GM19455 (cell line): ENCODE measurements at regions not wholly inside any gene's neighbourhood (a gene's known extent, or its start where the extent isn't known, plus 50 kb on each side); places are given as distances from the start of the nearest gene placed in this dataset.
"Not testable (repeated sequence)": the region's sequence is repeated elsewhere in the genome, so short reads cannot be mapped to it uniquely, and the experiment has no call there.

ENCODE experiments used
- ATAC-seq: cut with Tn5 transposase; IDR thresholded peaks from one replicate; pipeline ENCODE4 v1.9.1; 2021; ENCODE audit not compliant: unreplicated experiment

GRCh38 chr7:68823996-68824780 is 774.1 kb upstream of the AUTS2 start:
- no peak for ATAC-seq

GRCh38 chr7:68828575-68828974 is 769.7 kb upstream of the AUTS2 start:
- no peak for ATAC-seq

GRCh38 chr7:68833422-68833821 is 764.9 kb upstream of the AUTS2 start:
- no peak for ATAC-seq

- no peak for ATAC-seq
Observed at GRCh38 chr7:68839014-68839413, 759.3 kb upstream of the AUTS2 start.

DNA sequence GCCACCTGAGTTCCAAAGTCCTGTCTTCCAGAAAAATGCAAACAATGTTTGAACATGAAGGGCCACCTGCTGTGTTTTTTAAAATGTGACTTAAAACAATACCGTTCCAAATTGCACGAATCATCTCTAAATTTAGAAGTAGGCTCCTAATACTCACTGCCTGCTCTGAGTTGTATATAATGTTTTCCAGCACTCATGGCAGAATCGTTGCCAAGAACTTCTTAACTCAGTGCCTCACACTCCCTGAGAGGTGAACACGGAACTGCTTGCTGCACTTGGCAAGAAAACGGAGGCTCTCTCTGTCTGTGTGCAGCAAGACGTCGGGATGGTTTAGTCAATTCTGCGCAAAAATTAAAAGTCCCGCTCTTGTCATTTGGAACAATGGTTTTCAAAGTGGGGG is 757.3 kb upstream of the AUTS2 start:
- ATAC-seq = no peak

DNA sequence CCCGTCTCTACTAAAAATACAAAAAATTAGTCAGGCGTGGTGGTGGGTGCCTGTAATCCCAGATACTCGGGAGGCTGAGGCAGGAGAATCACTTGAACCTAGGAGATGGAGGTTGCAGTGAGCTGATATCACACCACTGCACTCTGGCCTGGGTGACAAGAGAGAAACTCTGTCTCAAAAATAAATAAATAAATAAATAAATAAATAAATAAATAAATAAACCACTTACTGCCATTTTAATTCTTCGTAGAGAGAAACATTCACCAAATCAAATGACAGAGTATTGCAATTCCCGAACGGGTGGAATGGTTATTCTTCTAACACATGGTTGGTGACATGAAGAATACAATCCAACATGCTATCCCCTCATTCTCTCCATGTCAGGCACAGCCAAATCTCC is 754.3 kb upstream of the AUTS2 start:
- not testable (repeated sequence) for ATAC-seq

GRCh38 chr7:68846811-68847325 is 751.4 kb upstream of the AUTS2 start:
- no peak for ATAC-seq

DNA sequence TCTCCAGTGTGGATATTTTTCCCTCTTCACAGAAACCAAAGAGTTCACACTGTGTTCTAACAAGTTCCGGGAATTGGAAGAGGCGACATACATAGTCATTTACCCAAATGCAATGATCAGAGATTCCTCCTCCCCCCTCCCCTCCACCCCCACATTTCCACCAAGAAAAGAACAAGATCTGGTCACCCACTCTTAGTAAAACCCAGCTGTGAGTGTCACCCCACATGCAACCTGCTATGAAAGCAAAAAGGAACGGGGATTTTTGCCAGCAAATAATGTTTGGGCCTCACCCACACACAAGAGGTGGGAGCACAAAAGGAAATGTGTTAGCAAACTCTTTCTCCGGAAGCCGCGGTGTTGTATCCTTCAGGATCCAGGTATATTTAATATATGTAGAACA is 745.0 kb upstream of the AUTS2 start:
- no peak for ATAC-seq

- no peak for ATAC-seq
Observed at GRCh38 chr7:68857571-68857970, 740.7 kb upstream of the AUTS2 start.

GRCh38 chr7:68858497-68858896 is 739.8 kb upstream of the AUTS2 start:
- no peak for ATAC-seq

- ATAC-seq = no peak
Observed at GRCh38 chr7:68861171-68861570, 737.1 kb upstream of the AUTS2 start.

DNA sequence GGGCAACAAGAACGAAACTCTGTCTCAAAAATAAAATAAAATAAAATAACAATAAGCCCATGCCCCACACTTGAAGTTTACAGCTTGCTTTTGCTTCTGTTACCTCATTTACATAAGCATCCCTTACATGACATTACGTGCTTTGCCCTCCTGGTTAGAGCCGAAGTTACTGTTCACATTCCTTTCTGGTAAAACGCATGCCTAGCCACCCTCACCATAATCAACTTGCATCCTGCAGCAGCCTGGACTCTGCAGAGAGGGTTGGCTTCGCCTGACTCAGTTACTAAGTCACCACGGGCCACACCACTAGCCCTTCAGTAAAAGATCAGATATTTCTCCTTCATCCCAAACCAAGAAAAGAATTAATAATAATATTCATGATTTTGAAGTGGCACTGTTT is 736.0 kb upstream of the AUTS2 start:
- no peak for ATAC-seq

DNA sequence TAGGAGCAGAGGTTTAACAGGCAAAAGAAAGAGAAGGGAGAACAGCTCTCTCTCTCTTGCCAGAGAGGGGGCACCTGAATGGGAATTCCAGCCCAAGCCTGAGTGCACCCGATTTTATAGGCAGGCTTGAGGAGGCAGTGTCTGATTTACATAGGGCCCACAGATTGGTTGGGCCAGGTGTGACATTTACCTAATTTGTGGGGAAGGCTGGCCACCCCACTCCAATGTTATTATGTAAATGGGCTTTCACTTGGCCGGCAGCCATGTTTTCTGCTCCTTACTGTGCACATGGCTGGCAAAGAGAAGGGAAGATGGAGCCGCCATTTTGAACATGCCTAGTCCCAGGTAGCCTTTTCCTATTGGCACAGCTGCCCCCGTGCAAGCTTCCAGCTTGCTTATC is 735.5 kb upstream of the AUTS2 start:
- ATAC-seq = no peak

DNA sequence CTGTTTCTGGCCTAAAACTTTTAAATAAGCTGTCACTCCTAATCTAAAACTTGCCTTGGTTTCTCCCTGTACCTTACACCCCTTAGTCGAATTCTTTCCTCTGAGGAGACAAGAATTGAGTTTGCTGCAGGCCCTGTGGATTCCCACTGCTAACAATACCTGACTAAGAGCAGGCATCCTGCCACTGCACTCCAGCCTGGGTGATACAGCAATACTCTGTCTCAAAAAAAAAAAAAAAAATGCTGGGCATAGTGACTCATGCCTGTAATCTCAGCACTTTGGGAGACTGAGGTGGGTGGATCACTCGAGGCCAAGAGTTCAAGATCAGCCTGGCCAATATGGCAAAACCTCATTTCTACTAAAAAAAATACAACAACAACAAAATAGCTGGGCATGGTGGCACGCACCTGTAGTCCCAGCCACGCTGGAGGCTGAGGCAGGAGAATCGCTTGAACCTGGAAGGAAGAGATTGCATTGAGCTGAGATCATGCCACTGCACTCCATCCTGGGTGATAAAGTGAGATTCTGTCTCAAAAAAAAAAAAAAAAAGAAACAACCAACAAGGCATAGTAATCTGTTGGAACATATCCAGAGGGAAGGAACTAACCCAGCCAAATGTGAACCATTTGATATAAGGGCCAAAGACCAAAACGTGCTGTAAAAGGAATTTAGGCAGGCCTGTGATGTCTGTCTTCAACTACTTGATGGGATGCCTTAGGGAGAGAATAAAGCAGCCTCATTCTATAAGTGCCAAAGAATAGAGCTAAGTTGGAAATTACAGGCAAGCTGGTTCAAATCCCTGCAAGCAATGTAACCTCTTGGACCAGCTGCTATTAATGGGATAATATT is 732.7 kb upstream of the AUTS2 start:
- no peak for ATAC-seq

DNA sequence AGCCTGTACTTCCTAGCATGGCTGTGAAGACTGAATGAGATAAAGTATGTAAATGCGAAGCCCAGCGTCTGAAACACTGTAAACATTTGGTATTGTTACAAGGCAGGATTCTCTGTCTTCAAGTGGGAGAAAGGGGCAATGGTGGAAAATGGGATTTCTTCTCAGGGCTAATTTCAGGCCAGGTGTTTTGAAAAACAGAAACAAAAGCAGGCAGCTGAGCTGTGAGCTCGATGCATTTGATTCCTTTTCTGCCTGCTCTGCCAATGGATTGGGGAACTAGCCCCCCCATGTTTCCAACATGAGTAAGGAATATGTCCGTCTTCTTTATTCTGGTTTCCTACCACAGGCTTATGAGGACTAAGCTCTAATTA is 732.1 kb upstream of the AUTS2 start:
- ATAC-seq = no peak

- not testable (repeated sequence) for ATAC-seq
Observed at GRCh38 chr7:68866721-68867120, 731.6 kb upstream of the AUTS2 start.

- no peak for ATAC-seq
Observed at GRCh38 chr7:68868978-68869377, 729.3 kb upstream of the AUTS2 start.

GRCh38 chr7:68873616-68874015 is 724.7 kb upstream of the AUTS2 start:
- ATAC-seq = no peak

DNA sequence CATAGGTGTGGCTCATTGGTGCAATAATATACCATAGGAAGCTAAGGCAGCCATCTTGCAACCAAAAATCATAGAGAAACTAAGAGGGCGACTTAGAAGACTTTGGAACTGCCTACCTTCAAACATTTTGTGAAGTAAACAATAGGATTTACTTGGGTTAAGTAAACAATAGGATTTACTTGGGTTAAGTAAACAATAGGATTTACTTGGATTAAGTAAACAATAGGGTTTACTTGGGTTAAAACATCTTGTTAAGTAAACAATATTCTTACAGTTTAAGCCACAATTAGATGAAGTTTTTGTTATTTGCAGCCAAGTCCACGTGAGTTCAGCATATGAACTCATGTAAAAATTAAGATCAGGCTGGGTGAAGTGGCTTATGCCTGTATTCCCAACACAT is 722.4 kb upstream of the AUTS2 start:
- no peak for ATAC-seq

GRCh38 chr7:68887116-68887515 is 711.2 kb upstream of the AUTS2 start:
- not testable (repeated sequence) for ATAC-seq

DNA sequence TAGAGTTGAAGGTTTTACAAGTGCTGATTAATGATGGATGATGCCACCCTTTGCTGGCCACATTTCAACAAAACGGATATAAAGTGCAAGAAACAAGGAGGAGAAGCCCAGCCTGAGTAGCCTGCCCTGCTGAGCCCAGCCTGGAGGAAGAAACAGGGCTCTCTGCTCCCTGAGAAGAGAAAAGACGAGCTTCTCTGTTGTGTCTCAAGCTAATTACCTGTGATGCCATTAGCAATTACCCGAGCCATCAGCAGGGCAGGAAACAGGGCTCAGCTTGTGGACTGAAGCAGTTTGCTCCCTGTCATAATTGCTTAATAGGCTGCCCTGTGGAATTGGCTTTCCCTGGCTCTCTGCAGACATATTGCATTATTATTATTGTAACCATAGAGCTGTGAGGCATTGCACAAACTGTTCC is 709.3 kb upstream of the AUTS2 start:
- ATAC-seq = no peak

DNA sequence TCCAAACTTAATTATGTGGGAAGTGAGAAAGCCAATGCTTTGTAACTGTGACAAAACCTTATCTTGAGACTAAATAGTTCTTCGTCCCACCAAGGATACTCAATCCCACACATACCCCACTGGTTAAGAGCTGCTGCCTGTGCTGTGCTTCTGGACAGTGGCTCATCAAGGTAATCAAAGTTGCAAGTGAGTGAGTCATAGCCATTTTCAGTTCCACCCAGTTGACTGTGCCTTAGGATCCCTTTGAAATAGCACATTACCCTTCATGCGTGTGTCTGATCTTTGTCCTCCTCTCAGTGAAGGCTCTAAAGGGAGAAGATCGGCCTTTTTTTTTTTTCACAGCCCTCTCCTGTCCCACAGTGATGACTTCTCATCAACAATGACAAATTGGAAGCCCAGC is 706.0 kb upstream of the AUTS2 start:
- no peak for ATAC-seq
